GM12878 (cell line): ENCODE measurements at regions not wholly inside any gene's neighbourhood (a gene's known extent, or its start where the extent isn't known, plus 50 kb on each side); places are given as distances from the start of the nearest gene placed in this dataset.

Experiments used
- ATAC-seq: fragments of 200-7000 bp; cut with Tn5 transposase; 3 replicates; pipeline ENCODE4 v1.9.1; 2020; ENCODE audit warnings: mild to moderate bottlenecking, moderate library complexity
- BruUV-seq: library from RNA; stranded (reverse); fragments of 400-500 nt; replicated peaks from 2 replicates; lab custom pipeline; 2021; lab: Mats Ljungman, UMichigan
- CTCF ChIA-PET: fragments of 300-600 bp; sonication (Branson Sonifier 250); formaldehyde crosslinking; extraction: SDS; loops from one replicate; lab custom pipeline; 2021; ENCODE audit warnings: inconsistent platforms; lab: Yijun Ruan, JAX
- POLR2A ChIA-PET: fragments of 350-600 bp; formaldehyde crosslinking; extraction: SDS; loops from one replicate; lab custom pipeline; 2021; ENCODE audit warnings: inconsistent platforms; lab: Charles Lee
- RAD21 ChIA-PET: fragments of 300-600 bp; sonication (Branson Sonifier 250); formaldehyde crosslinking; loops from one replicate; lab custom pipeline; 2023; ENCODE audit warnings: antibody characterized with exemption; ENCODE audit not compliant: unreplicated experiment; lab: Charles Lee
- SMC1A ChIA-PET: fragments of 300-600 bp; sonication (Branson Sonifier 250); formaldehyde crosslinking; loops from one replicate; lab custom pipeline; 2023; ENCODE audit not compliant: unreplicated experiment, uncharacterized antibody; lab: Charles Lee
- DNase-seq: peaks from one replicate; pipeline ENCODE4 v3.0.0-alpha.2; 2011; ENCODE audit warnings: low read depth, low spot score
- FAIRE-seq: peaks from 3 replicates; lab custom pipeline; 2011; peaks lifted over from hg19 to GRCh38; lab: Jason Lieb, UNC
- H2AFZ ChIP-seq: 2 replicates; pipeline ENCODE4 v1.6.0; 2011; ENCODE audit warnings: low read depth, low read length, control low read depth; ENCODE audit not compliant: control insufficient read depth
- H3K27ac ChIP-seq: 2 replicates; pipeline ENCODE4 v1.5.1; 2011; ENCODE audit warnings: control low read depth; ENCODE audit not compliant: control insufficient read depth, insufficient read depth
- H3K27me3 ChIP-seq, 2 experiments: replicated peaks in 1 of 2; 2 replicates each; pipeline versions ENCODE4 v1.6.0 to v1.6.1; 2011; ENCODE audit warnings: low read length in 1 of 2; ENCODE audit not compliant: control insufficient read depth in 2 of 2, insufficient read depth in 2 of 2
- H3K36me3 ChIP-seq, 2 experiments: 2 replicates each; pipeline ENCODE4 v1.5.1; 2011; ENCODE audit warnings: low read length in 1 of 2; ENCODE audit not compliant: control insufficient read depth in 2 of 2, insufficient read depth in 2 of 2
- H3K4me1 ChIP-seq: 2 replicates; pipeline ENCODE4 v1.6.1; 2011; ENCODE audit warnings: mild to moderate bottlenecking, low read length, moderate library complexity, mixed read lengths; ENCODE audit not compliant: control insufficient read depth, insufficient read depth
- H3K4me2 ChIP-seq: 2 replicates; pipeline ENCODE4 v1.6.0; 2011; ENCODE audit warnings: control low read depth; ENCODE audit not compliant: control insufficient read depth, insufficient read depth
- H3K4me3 ChIP-seq: fragments of 200-600 bp; sonication (generic); 2 replicates; pipeline ENCODE4 v1.5.1; 2016
- H3K79me2 ChIP-seq: 2 replicates; pipeline ENCODE4 v1.6.0; 2011; ENCODE audit warnings: low read length; ENCODE audit not compliant: control insufficient read depth, insufficient read depth
- H3K9ac ChIP-seq: 2 replicates; pipeline ENCODE4 v1.8.0; 2011; ENCODE audit warnings: low read length, control low read depth, mixed read lengths; ENCODE audit not compliant: control insufficient read depth, insufficient read depth
- H3K9me3 ChIP-seq: replicated peaks from 3 replicates; pipeline ENCODE4 v1.5.1; 2011; ENCODE audit warnings: mild to moderate bottlenecking, low read length; ENCODE audit not compliant: control insufficient read depth, insufficient read depth
- H4K20me1 ChIP-seq: 2 replicates; pipeline ENCODE4 v1.6.0; 2011; ENCODE audit not compliant: control insufficient read depth, insufficient read depth
- CBX5 ChIP-seq: sonication (generic); IDR thresholded peaks from 2 replicates; pipeline ENCODE4 v1.6.1; 2016; ENCODE audit warnings: low read depth, moderate library complexity, mild to moderate bottlenecking, inconsistent platforms
- NBN ChIP-seq: fragments of 450-650 bp; IDR thresholded peaks from 2 replicates; pipeline ENCODE4 v1.6.1; 2016
- NFYA ChIP-seq: IDR thresholded peaks from 2 replicates; pipeline ENCODE4 v1.6.1; 2011; ENCODE audit warnings: low read depth, mild to moderate bottlenecking, low read length, improper control_type of control experiment, borderline replicate concordance
- PKNOX1 ChIP-seq: fragments of 450-650 bp; IDR thresholded peaks from 2 replicates; pipeline ENCODE4 v1.6.1; 2016; ENCODE audit warnings: mild to moderate bottlenecking
- RAD21 ChIP-seq: IDR thresholded peaks from 2 replicates; pipeline ENCODE4 v1.6.1; 2011; ENCODE audit warnings: mild to moderate bottlenecking, low read depth, low read length, moderate library complexity; ENCODE audit not compliant: insufficient read depth
- SKIL ChIP-seq: fragments of 450-650 bp; IDR thresholded peaks from 2 replicates; pipeline ENCODE4 v1.6.1; 2017; ENCODE audit warnings: mild to moderate bottlenecking, low read depth, inconsistent platforms; ENCODE audit not compliant: poor library complexity, severe bottlenecking
- SMAD1 ChIP-seq: fragments of 450-650 bp; IDR thresholded peaks from 2 replicates; pipeline ENCODE4 v1.6.1; 2018; ENCODE audit warnings: mild to moderate bottlenecking, low read depth; ENCODE audit not compliant: partially characterized antibody
- SMAD5 ChIP-seq: IDR thresholded peaks from 2 replicates; pipeline ENCODE4 v1.6.1; 2016; ENCODE audit warnings: antibody characterized with exemption, low read depth
- USF2 ChIP-seq: IDR thresholded peaks from 2 replicates; pipeline ENCODE4 v1.6.1; 2011; ENCODE audit warnings: low read depth, low read length, improper control_type of control experiment, borderline replicate concordance
- WGBS: methylation state at CpG from one replicate; pipeline ENCODE4 v1.1.6; 2016; ENCODE audit warnings: low lambda C conversion rate; ENCODE audit not compliant: insufficient replicate concordance, insufficient coverage; ENCODE audit errors: missing lambda C conversion rate; 5-methylcytosine and 5-hydroxymethylcytosine counted together
- in situ Hi-C: fragments of 300-500 bp; cut with MboI; formaldehyde crosslinking; loops from 9 replicates; pipeline ENCODE4 v1.14.3; 2018; ENCODE audit warnings: mixed read lengths
- intact Hi-C: fragments of 100-400 bp; cut with micrococcal nuclease; formaldehyde crosslinking; loops from one replicate; pipeline ENCODE4 v1.14.2; 2022; ENCODE audit not compliant: unreplicated experiment

- no peaks in the 10 kb centered on the region for H3K79me2 ChIP-seq
- no peaks in the 10 kb centered on the region for H3K4me1 ChIP-seq
- SMC1A ChIA-PET = no interaction called here
- no peak for DNase-seq
- RAD21 ChIA-PET = no interaction called here
- H4K20me1 ChIP-seq = no peaks in the 10 kb centered on the region
- H3K9ac ChIP-seq = no peak overlapping the region
- CTCF ChIA-PET = no interaction called here
- H2AFZ ChIP-seq = no peak overlapping the region
- FAIRE-seq = no peak
- no peak overlapping the region for H3K4me3 ChIP-seq
- intact Hi-C loops = no loop called here
- no peaks in the 10 kb centered on the region; a peak in 1 of 4 replicates for H3K27me3 ChIP-seq
- TF ChIP-seq USF2 (no peak), SMAD1 (no peak), SKIL (no peak), SMAD5 (no peak), CBX5 (no peak), RAD21 (no peak), NFYA (no peak), PKNOX1 (no peak), NBN (no peak)
- TF ChIP-seq, all 136 proteins: peak for 0
- Histone ChIP-seq H3K27ac (no peak overlapping the region), H3K36me3 (no peaks in the 10 kb centered on the region), H3K4me2 (no peak overlapping the region), H3K9me3 (no peaks in the 10 kb centered on the region)
- no TSS peak for BruUV-seq
- ATAC-seq = no peak
- POLR2A ChIA-PET = no interaction called here
- in situ Hi-C loops = no loop called here
- WGBS = 34% methylated on average over 17 of the region's 17 CpGs
Measured at GRCh38 chr11:70544067-70544773, 145.9 kb downstream of the CTTN start.
